HG02970 (cell line): ENCODE measurements at regions not wholly inside any gene's neighbourhood (a gene's known extent, or its start where the extent isn't known, plus 50 kb on each side); places are given as distances from the start of the nearest gene placed in this dataset.

Source experiments
- ATAC-seq: cut with Tn5 transposase; IDR thresholded peaks from one replicate; pipeline ENCODE4 v1.9.1; 2021; ENCODE audit warnings: mild to moderate bottlenecking, moderate library complexity, moderate number of reproducible peaks; ENCODE audit not compliant: unreplicated experiment, low FRiP score

- no peak for ATAC-seq
These were observed 136.7 kb upstream of the VEPH1 start for GRCh38 chr3:157639756-157640426.

GRCh38 chr3:157637866-157638265 is 134.7 kb upstream of the VEPH1 start:
- no peak for ATAC-seq

GRCh38 chr3:157633241-157633640 is 130.0 kb upstream of the VEPH1 start:
- no peak for ATAC-seq

- no peak for ATAC-seq
These were observed 128.9 kb upstream of the VEPH1 start for GRCh38 chr3:157632075-157632474.

- ATAC-seq: no peak
These were observed 128.3 kb upstream of the VEPH1 start for GRCh38 chr3:157631478-157631877.

GRCh38 chr3:157626817-157627216 is 123.6 kb upstream of the VEPH1 start:
- ATAC-seq: no peak

GRCh38 chr3:157624801-157625200 is 121.6 kb upstream of the VEPH1 start:
- no peak for ATAC-seq

GRCh38 chr3:157618886-157619285 is 115.7 kb upstream of the VEPH1 start:
- no peak for ATAC-seq

GRCh38 chr3:157618075-157618760 is 115.0 kb upstream of the VEPH1 start:
- ATAC-seq: peak; percentile 70

- ATAC-seq: no peak
These were observed 111.7 kb upstream of the VEPH1 start for GRCh38 chr3:157614896-157615295.

GRCh38 chr3:157611536-157612076 is 108.4 kb upstream of the VEPH1 start:
- no peak for ATAC-seq

- ATAC-seq: no peak
These were observed 107.8 kb upstream of the VEPH1 start for GRCh38 chr3:157610876-157611535.

- ATAC-seq: no peak
These were observed 104.7 kb upstream of the VEPH1 start for GRCh38 chr3:157607826-157608405.

GRCh38 chr3:157606852-157607197 is 103.6 kb upstream of the VEPH1 start:
- ATAC-seq: peak; percentile 4

- peak; percentile 84 for ATAC-seq
These were observed 103.0 kb upstream of the VEPH1 start for GRCh38 chr3:157606011-157606851.

GRCh38 chr3:157605356-157605755 is 102.1 kb upstream of the VEPH1 start:
- ATAC-seq: no peak

GRCh38 chr3:157602424-157602823 is 99.2 kb upstream of the VEPH1 start:
- no peak for ATAC-seq

GRCh38 chr3:157595259-157595658 is 92.0 kb upstream of the VEPH1 start:
- ATAC-seq: no peak

- ATAC-seq: no peak
These were observed 91.2 kb upstream of the VEPH1 start for GRCh38 chr3:157594413-157594812.

- no peak for ATAC-seq
These were observed 89.6 kb upstream of the VEPH1 start for GRCh38 chr3:157592769-157593168.
